Stimulated activated CD8-positive, alpha-beta memory T cell treated with anti-CD3 and anti-CD28 coated beads, Interleukin-4, amount 100 ng/mL, for 1 hour (primary cell): ENCODE measurements at regions not wholly inside any gene's neighbourhood (a gene's known extent, or its start where the extent isn't known, plus 50 kb on each side); places are given as distances from the start of the nearest gene placed in this dataset.

ENCODE experiments used
- DNase-seq, 2 donors: peaks; one replicate each; pipeline ENCODE4 v3.0.0-alpha.2; 2020; ENCODE audit warnings: low read depth in 2 of 2, low spot score in 1 of 2

- no peak for DNase-seq
These were observed 94.9 kb upstream of the MKI67 start for GRCh38 chr10:128221117-128221516.

- DNase-seq, result no peak
These were observed 95.6 kb upstream of the MKI67 start for GRCh38 chr10:128221807-128222206.

- no peak for DNase-seq
These were observed 96.2 kb upstream of the MKI67 start for GRCh38 chr10:128222332-128222849.

GRCh38 chr10:128230401-128230800 is 104.2 kb upstream of the MKI67 start:
- DNase-seq, result no peak

- DNase-seq, result no peak
These were observed 107.2 kb upstream of the MKI67 start for GRCh38 chr10:128233422-128233821.

GRCh38 chr10:128237710-128238109 is 111.5 kb upstream of the MKI67 start:
- no peak for DNase-seq

GRCh38 chr10:128241023-128241422 is 114.8 kb upstream of the MKI67 start:
- no peak for DNase-seq

- DNase-seq, result no peak
These were observed 116.4 kb upstream of the MKI67 start for GRCh38 chr10:128242641-128243040.

GRCh38 chr10:128245026-128245425 is 118.8 kb upstream of the MKI67 start:
- DNase-seq, result no peak

GRCh38 chr10:128247576-128247975 is 121.4 kb upstream of the MKI67 start:
- no peak for DNase-seq

- no peak for DNase-seq
These were observed 128.3 kb upstream of the MKI67 start for GRCh38 chr10:128254476-128254875.

GRCh38 chr10:128257428-128257827 is 131.2 kb upstream of the MKI67 start:
- DNase-seq, result no peak

- no peak for DNase-seq
These were observed 132.3 kb upstream of the MKI67 start for GRCh38 chr10:128258421-128258976.

GRCh38 chr10:128263891-128264688 is 137.9 kb upstream of the MKI67 start:
- peak in 1 of 2 donors; percentile 7 for DNase-seq

- DNase-seq, result no peak
These were observed 139.4 kb upstream of the MKI67 start for GRCh38 chr10:128265596-128265995.

- DNase-seq, result no peak
These were observed 141.4 kb upstream of the MKI67 start for GRCh38 chr10:128267581-128267980.

GRCh38 chr10:128268015-128268722 is 141.9 kb upstream of the MKI67 start:
- DNase-seq, result no peak

- DNase-seq, result no peak
These were observed 148.7 kb upstream of the MKI67 start for GRCh38 chr10:128274938-128275337.

- DNase-seq, result no peak
These were observed 149.4 kb upstream of the MKI67 start for GRCh38 chr10:128275388-128276177.

GRCh38 chr10:128277267-128277840 is 151.1 kb upstream of the MKI67 start:
- DNase-seq, result no peak

- no peak for DNase-seq
These were observed 152.1 kb upstream of the MKI67 start for GRCh38 chr10:128278362-128278761.
